ENCODE measurements at regions not wholly inside any gene's neighbourhood (a gene's known extent, or its start where the extent isn't known, plus 50 kb on each side); places are given as distances from the start of the nearest gene placed in this dataset.

GRCh38 chr6:137707038-137707589 is 159.9 kb upstream of the TNFAIP3 start:
- H3K4me3 ChIP-seq (replicated peaks in 1 of 3), result no peak overlapping the region
- no peak overlapping the region for H3K27ac ChIP-seq
- TF ChIP-seq POLR2A (IDR thresholded peaks at IDR 0.05) (no peak), CTCF (IDR thresholded peaks at IDR 0.05) (no peak)
- 91 to 93% methylated on average over 9 of the region's 9 CpGs for WGBS, 2 donors
- no peak for DNase-seq
- H3K36me3 ChIP-seq, result no peaks in the 10 kb centered on the region
- no peaks in the 10 kb centered on the region for H3K27me3 ChIP-seq
- no peaks in the 10 kb centered on the region for H3K9me3 ChIP-seq
- intact Hi-C loops (cut with DNase I), result loop anchor here (5.0 kb wide), 1 partner anchor 400 kb away; the partner anchor contains the start of gene PERP
- H3K4me1 ChIP-seq, result peaks cover 0 to 14% of the 10 kb centered on the region in 2 donors

GRCh38 chr6:137707590-137708360 is 159.3 kb upstream of the TNFAIP3 start:
- no peak overlapping the region for H3K4me3 ChIP-seq (replicated peaks in 1 of 3)
- TF ChIP-seq CTCF (IDR thresholded peaks at IDR 0.05), result peak; percentile 27 to 88 (median 68)
- TF ChIP-seq POLR2A (IDR thresholded peaks at IDR 0.05), result no peak
- H3K9me3 ChIP-seq, result no peaks in the 10 kb centered on the region
- WGBS, 2 donors, result 13 to 20% methylated on average over 13 of the region's 13 CpGs
- DNase-seq, result peak; percentile 61 to 63
- intact Hi-C loops (cut with DNase I), result loop anchor here (2.0 to 5.0 kb wide), 2 partner anchors 159 to 400 kb away; partner anchors contain the start of genes PERP and TNFAIP3
- H3K27ac ChIP-seq, result no peak overlapping the region
- no peaks in the 10 kb centered on the region for H3K36me3 ChIP-seq
- no peaks in the 10 kb centered on the region for H3K27me3 ChIP-seq
- H3K4me1 ChIP-seq, result peaks cover 0 to 14% of the 10 kb centered on the region in 2 donors

GRCh38 chr6:137708481-137708880 is 158.6 kb upstream of the TNFAIP3 start:
- no peak overlapping the region for H3K4me3 ChIP-seq (replicated peaks in 1 of 3)
- H3K36me3 ChIP-seq, result no peaks in the 10 kb centered on the region
- no peaks in the 10 kb centered on the region for H3K27me3 ChIP-seq
- no peaks in the 10 kb centered on the region for H3K9me3 ChIP-seq
- TF ChIP-seq CTCF (IDR thresholded peaks at IDR 0.05) (no peak), POLR2A (IDR thresholded peaks at IDR 0.05) (no peak)
- peaks cover 0 to 14% of the 10 kb centered on the region in 2 donors for H3K4me1 ChIP-seq
- intact Hi-C loops (cut with DNase I), result loop anchor here (2.0 to 5.0 kb wide), 2 partner anchors 158 to 399 kb away; partner anchors contain the start of genes PERP and TNFAIP3
- DNase-seq, result no peak
- H3K27ac ChIP-seq, result no peak overlapping the region
- WGBS, 2 donors, result 20% methylated on average over 1 of the region's 1 CpG

GRCh38 chr6:137709424-137710236 is 157.4 kb upstream of the TNFAIP3 start:
- H3K36me3 ChIP-seq, result no peaks in the 10 kb centered on the region
- H3K4me1 ChIP-seq, result peaks cover 0 to 14% of the 10 kb centered on the region in 2 donors
- no peak for DNase-seq
- intact Hi-C loops (cut with DNase I), result loop anchor here (2.0 to 5.0 kb wide), 2 partner anchors 157 to 398 kb away; partner anchors contain the start of genes PERP and TNFAIP3
- WGBS, 2 donors, result 92 to 94% methylated on average over 7 of the region's 7 CpGs
- no peak for TF ChIP-seq CTCF (IDR thresholded peaks at IDR 0.05)
- no peak for TF ChIP-seq POLR2A (IDR thresholded peaks at IDR 0.05)
- no peak overlapping the region for H3K4me3 ChIP-seq (replicated peaks in 1 of 3)
- H3K9me3 ChIP-seq, result no peaks in the 10 kb centered on the region
- H3K27me3 ChIP-seq, result no peaks in the 10 kb centered on the region
- H3K27ac ChIP-seq, result no peak overlapping the region
